Cardiac muscle cell (in vitro differentiated cells and primary cell): ENCODE measurements at regions not wholly inside any gene's neighbourhood (a gene's known extent, or its start where the extent isn't known, plus 50 kb on each side); places are given as distances from the start of the nearest gene placed in this dataset.
A peak's percentile ranks its signal among the peaks of the same experiment; 100 is the strongest.

ENCODE experiments used
- DNase-seq, 2 donors: peaks; one replicate each; pipeline versions ENCODE4 v3.0.0 to v3.0.0-alpha.2; 2010 to 2017; ENCODE audit warnings: low read depth in 1 of 2, low spot score in 1 of 2
- H3K27ac ChIP-seq: fragments of 200-600 bp; sonication (generic); 2 replicates; pipeline ENCODE4 v1.5.1; 2016
- H3K27me3 ChIP-seq: fragments of 200-600 bp; sonication (generic); 2 replicates; pipeline ENCODE4 v1.6.0; 2016; ENCODE audit warnings: control low read depth
- H3K36me3 ChIP-seq: fragments of 200-600 bp; sonication (generic); 2 replicates; pipeline ENCODE4 v1.5.1; 2016; ENCODE audit warnings: control low read depth
- H3K4me1 ChIP-seq: fragments of 200-600 bp; sonication (generic); 2 replicates; pipeline ENCODE4 v1.8.1; 2017; ENCODE audit warnings: low read depth, mild to moderate bottlenecking, mixed run types
- H3K4me3 ChIP-seq: fragments of 200-600 bp; sonication (generic); 2 replicates; pipeline ENCODE4 v1.5.1; 2016; ENCODE audit warnings: mild to moderate bottlenecking
- H3K9me3 ChIP-seq: fragments of 200-600 bp; sonication (generic); 2 replicates; pipeline ENCODE4 v1.5.1; 2017; ENCODE audit warnings: low read depth, mild to moderate bottlenecking, control low read depth
- CTCF ChIP-seq: IDR thresholded peaks from 2 replicates; pipeline ENCODE4 v1.5.1; 2012; ENCODE audit warnings: low read depth, mild to moderate bottlenecking, low read length

GRCh38 chr9:129497813-129498450, 123.0 kb downstream of the C9orf50 start:
- H3K4me1 ChIP-seq, result peaks cover 45% of the 10 kb centered on the region

DNA sequence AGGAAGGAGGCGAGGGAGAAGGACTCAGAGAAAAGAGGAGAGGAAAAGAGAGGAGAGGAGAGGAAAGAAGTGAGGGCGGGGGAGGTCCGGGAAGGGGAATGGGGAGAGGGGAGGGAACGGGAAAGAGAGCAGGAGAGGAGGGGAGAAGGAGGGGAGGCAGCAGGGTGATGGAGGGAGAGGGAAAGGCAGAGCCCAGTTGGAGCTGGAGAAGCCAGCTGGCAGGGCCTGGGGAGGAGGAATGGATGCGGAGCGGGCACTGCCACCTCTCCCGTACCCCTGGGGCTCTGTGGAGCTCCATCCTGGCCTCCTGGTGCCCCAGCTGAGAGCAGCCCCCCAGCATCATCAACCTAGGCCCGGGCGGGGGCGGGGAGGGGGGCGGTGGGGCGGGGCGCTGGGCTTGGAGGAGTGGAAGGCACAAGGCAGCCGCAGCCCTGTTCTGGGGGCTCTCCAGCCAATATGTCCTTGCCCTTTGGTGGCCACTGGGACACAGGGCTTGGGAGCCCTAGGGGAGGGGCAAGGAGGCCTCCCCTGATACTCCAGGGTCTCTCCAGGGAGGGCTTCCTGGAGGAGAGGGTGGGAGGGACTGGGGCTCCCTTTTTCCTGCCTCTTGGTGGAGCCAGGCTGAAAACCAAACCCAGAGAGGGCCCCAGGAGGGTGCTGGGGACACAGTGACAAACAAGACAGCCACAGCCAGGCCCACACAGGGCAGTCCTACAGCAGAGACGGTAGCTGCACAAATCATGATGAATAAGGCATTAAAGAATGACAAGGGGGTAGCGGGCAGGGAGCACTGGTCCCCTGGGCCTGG, 123.7 kb downstream of the C9orf50 start:
- Histone ChIP-seq H3K9me3 (no peaks in the 10 kb centered on the region), H3K27me3 (no peaks in the 10 kb centered on the region), H3K27ac (peak overlapping the region; percentile 89), H3K36me3 (no peaks in the 10 kb centered on the region), H3K4me1 (peaks cover 45% of the 10 kb centered on the region), H3K4me3 (peak overlapping the region; percentile 58)
- no peak for TF ChIP-seq CTCF
- no peak for DNase-seq

More at GRCh38 chr9:129497813-129498450, 123.0 kb downstream of the C9orf50 start:
- Histone ChIP-seq H3K36me3 (no peaks in the 10 kb centered on the region), H3K4me3 (peak overlapping the region; percentile 58), H3K27me3 (no peaks in the 10 kb centered on the region), H3K27ac (peak overlapping the region; percentile 89), H3K9me3 (no peaks in the 10 kb centered on the region)
- no peak for TF ChIP-seq CTCF
- no peak for DNase-seq

- Histone ChIP-seq H3K36me3 (no peaks in the 10 kb centered on the region), H3K27me3 (no peaks in the 10 kb centered on the region), H3K27ac (peak overlapping the region; percentile 89), H3K4me3 (peak overlapping the region; percentile 58), H3K9me3 (no peaks in the 10 kb centered on the region), H3K4me1 (peaks cover 45% of the 10 kb centered on the region)
- DNase-seq, result peak; percentile 98
- TF ChIP-seq CTCF, result no peak
Observed at GRCh38 chr9:129496473-129497004, 124.4 kb downstream of the C9orf50 start.

GRCh38 chr9:129495620-129496472, 125.1 kb downstream of the C9orf50 start:
- Histone ChIP-seq H3K4me1 (peaks cover 45% of the 10 kb centered on the region), H3K36me3 (no peaks in the 10 kb centered on the region), H3K9me3 (no peaks in the 10 kb centered on the region), H3K4me3 (peak overlapping the region; percentile 58), H3K27me3 (no peaks in the 10 kb centered on the region), H3K27ac (peak overlapping the region; percentile 89)
- no peak for TF ChIP-seq CTCF
- DNase-seq, result peak; percentile 92 to 95

GRCh38 chr9:129494113-129494789, 126.7 kb downstream of the C9orf50 start:
- Histone ChIP-seq H3K27me3 (no peaks in the 10 kb centered on the region), H3K27ac (no peak overlapping the region), H3K4me3 (no peak overlapping the region), H3K9me3 (no peaks in the 10 kb centered on the region), H3K36me3 (no peaks in the 10 kb centered on the region), H3K4me1 (peaks cover 37% of the 10 kb centered on the region)
- DNase-seq, result no peak
- no peak for TF ChIP-seq CTCF
